ENCODE measurements at regions not wholly inside any gene's neighbourhood (a gene's known extent, or its start where the extent isn't known, plus 50 kb on each side); places are given as distances from the start of the nearest gene placed in this dataset.

DNA sequence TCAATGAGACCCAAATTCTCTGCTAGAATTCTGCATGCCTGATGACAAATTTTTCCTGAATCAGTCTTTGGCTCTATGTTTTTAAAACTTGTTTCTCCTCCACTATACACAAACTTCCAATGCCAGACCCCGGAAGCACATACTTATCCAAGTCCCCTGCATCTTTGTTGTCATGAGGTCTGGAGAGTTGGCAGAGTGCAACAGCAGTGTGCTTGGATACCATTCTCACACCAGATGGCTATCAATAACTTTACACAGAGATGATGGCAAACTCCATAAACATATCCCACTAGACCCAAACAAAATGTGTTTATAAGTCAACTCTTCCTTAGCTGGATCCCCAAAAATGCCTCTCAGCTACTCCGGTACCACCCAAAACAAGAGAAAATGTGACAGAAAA is 337.7 kb upstream of the TRPC7 start:
- dilution Hi-C loops (cut with HindIII; ENCODE audit: low sequenced_read_pairs, unreplicated experiment) (no loop called here), in situ Hi-C loops (cut with MboI; ENCODE audit: low sequenced_read_pairs) (no loop called here), intact Hi-C loops (cut with micrococcal nuclease) (no loop called here)
- H3K14ac ChIP-seq (replicated peaks; ENCODE audit: low read depth, low read length): no peak overlapping the region
- no peak overlapping the region for H3K9ac ChIP-seq (ENCODE audit: low read depth, low read length)
- H2BK5ac ChIP-seq (ENCODE audit: low read depth, low read length, poor library complexity, severe bottlenecking): no peak overlapping the region
- H3K4ac ChIP-seq (ENCODE audit: low read depth, low read length): no peak overlapping the region
- no peak overlapping the region for H2AFZ ChIP-seq (replicated peaks; ENCODE audit: low read length, poor library complexity)
- no peak overlapping the region for H2BK15ac ChIP-seq (ENCODE audit: low read depth, low read length)
- H3K4me1 ChIP-seq (ENCODE audit: control insufficient read depth, insufficient read depth, low read length): no peaks in the 10 kb centered on the region
- no peak overlapping the region for H2AK9ac ChIP-seq (replicated peaks; ENCODE audit: low read depth, low read length, poor library complexity)
- H3K18ac ChIP-seq (ENCODE audit: low read depth, low read length): no peak overlapping the region
- no peak overlapping the region for H3K4me2 ChIP-seq (ENCODE audit: low read depth, low read length)
- ChIA-PET CTCF (no interaction called here), POLR2A (ENCODE audit: unreplicated experiment) (no interaction called here)
- no peak overlapping the region for H3K56ac ChIP-seq (ENCODE audit: extremely low read depth, insufficient read depth, low read length)
- no peak overlapping the region for H3K23ac ChIP-seq (ENCODE audit: low read depth, low read length)
- ATAC-seq (ENCODE audit: low read depth): no peak
- H3K4me3 ChIP-seq (ENCODE audit: insufficient read depth, low read depth, low read length): no peak overlapping the region
- no peaks in the 10 kb centered on the region for H3K36me3 ChIP-seq (ENCODE audit: control insufficient read depth, insufficient read depth, low read length)
- TF ChIP-seq, protein P1, sequence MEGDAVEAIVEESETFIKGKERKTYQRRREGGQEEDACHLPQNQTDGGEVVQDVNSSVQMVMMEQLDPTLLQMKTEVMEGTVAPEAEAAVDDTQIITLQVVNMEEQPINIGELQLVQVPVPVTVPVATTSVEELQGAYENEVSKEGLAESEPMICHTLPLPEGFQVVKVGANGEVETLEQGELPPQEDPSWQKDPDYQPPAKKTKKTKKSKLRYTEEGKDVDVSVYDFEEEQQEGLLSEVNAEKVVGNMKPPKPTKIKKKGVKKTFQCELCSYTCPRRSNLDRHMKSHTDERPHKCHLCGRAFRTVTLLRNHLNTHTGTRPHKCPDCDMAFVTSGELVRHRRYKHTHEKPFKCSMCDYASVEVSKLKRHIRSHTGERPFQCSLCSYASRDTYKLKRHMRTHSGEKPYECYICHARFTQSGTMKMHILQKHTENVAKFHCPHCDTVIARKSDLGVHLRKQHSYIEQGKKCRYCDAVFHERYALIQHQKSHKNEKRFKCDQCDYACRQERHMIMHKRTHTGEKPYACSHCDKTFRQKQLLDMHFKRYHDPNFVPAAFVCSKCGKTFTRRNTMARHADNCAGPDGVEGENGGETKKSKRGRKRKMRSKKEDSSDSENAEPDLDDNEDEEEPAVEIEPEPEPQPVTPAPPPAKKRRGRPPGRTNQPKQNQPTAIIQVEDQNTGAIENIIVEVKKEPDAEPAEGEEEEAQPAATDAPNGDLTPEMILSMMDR (conservative IDR thresholded peaks at IDR 0.05; ENCODE audit: low read depth, low read length): no peak
- TF ChIP-seq, protein P2, sequence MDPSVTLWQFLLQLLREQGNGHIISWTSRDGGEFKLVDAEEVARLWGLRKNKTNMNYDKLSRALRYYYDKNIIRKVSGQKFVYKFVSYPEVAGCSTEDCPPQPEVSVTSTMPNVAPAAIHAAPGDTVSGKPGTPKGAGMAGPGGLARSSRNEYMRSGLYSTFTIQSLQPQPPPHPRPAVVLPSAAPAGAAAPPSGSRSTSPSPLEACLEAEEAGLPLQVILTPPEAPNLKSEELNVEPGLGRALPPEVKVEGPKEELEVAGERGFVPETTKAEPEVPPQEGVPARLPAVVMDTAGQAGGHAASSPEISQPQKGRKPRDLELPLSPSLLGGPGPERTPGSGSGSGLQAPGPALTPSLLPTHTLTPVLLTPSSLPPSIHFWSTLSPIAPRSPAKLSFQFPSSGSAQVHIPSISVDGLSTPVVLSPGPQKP (IDR thresholded peaks at IDR 0.05; ENCODE audit: borderline replicate concordance, low read depth, low read length): no peak
- TF ChIP-seq, protein P3, sequence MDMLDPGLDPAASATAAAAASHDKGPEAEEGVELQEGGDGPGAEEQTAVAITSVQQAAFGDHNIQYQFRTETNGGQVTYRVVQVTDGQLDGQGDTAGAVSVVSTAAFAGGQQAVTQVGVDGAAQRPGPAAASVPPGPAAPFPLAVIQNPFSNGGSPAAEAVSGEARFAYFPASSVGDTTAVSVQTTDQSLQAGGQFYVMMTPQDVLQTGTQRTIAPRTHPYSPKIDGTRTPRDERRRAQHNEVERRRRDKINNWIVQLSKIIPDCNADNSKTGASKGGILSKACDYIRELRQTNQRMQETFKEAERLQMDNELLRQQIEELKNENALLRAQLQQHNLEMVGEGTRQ (IDR thresholded peaks at IDR 0.05; ENCODE audit: low read depth, low read length): no peak
- H2BK20ac ChIP-seq (ENCODE audit: low read depth, low read length): no peak overlapping the region
- H2BK120ac ChIP-seq (ENCODE audit: low read depth, low read length): no peak overlapping the region
- no peak overlapping the region for H3K27ac ChIP-seq (ENCODE audit: insufficient read depth, low read length)
- BruUV-seq (replicated peaks): no TSS peak
- H3K9me1 ChIP-seq (ENCODE audit: insufficient read depth, low read length): no peaks in the 10 kb centered on the region
- H3K79me1 ChIP-seq (ENCODE audit: low read depth in 1 of 2, low read length in 2 of 2): no peaks in the 10 kb centered on the region
- no peak overlapping the region for H4K5ac ChIP-seq (ENCODE audit: low read depth, low read length)
- H4K8ac ChIP-seq (ENCODE audit: low read depth in 2 of 2, low read length in 2 of 2): no peak overlapping the region
- no peaks in the 10 kb centered on the region for H4K20me1 ChIP-seq (ENCODE audit: insufficient read depth, low read length)
- no CpG with 5 or more reads among the region's 2 CpGs for WGBS, 2 experiments (ENCODE audit: extremely low coverage in 2 of 2, insufficient read length in 1 of 2)
- no peak for DNase-seq
- H3K9me3 ChIP-seq (ENCODE audit: control insufficient read depth, insufficient read depth, low read length): peaks cover 2% of the 10 kb centered on the region; the same call in 1 of the 2 replicates
- H4K91ac ChIP-seq (ENCODE audit: insufficient read depth, low read depth, low read length): no peak overlapping the region
- H2AK5ac ChIP-seq (ENCODE audit: low read depth, low read length): no peak overlapping the region
- no peaks in the 10 kb centered on the region for H3K27me3 ChIP-seq (ENCODE audit: control insufficient read depth, insufficient read depth, low read length)

Data from IMR-90 (cell line).